Esophagus muscularis mucosa (tissue), 4 donors: ENCODE measurements at regions not wholly inside any gene's neighbourhood (a gene's known extent, or its start where the extent isn't known, plus 50 kb on each side); places are given as distances from the start of the nearest gene placed in this dataset.

Source experiments
- DNase-seq: peaks from one replicate; pipeline ENCODE4 v3.0.0-alpha.2; 2017; ENCODE audit errors: extremely low spot score
- H3K27ac ChIP-seq, 4 donors: fragments of 200-600 bp; sonication (generic); replicated peaks in 1 of 4; 1 replicate in 3 of 4; 2 replicates in 1 of 4; pipeline ENCODE4 v1.5.1; 2016 to 2019; ENCODE audit warnings: mild to moderate bottlenecking in 1 of 4
- H3K27me3 ChIP-seq, 4 donors: fragments of 200-600 bp; sonication (generic); one replicate each; pipeline versions ENCODE4 v1.5.1 to v1.6.0; 2016 to 2019
- H3K36me3 ChIP-seq, 4 donors: fragments of 200-600 bp; sonication (generic); one replicate each; pipeline ENCODE4 v1.5.1; 2016 to 2019
- H3K4me1 ChIP-seq, 4 donors: fragments of 200-600 bp; sonication (generic); one replicate each; pipeline ENCODE4 v1.5.1; 2016 to 2019
- H3K4me3 ChIP-seq, 4 donors: fragments of 200-600 bp; sonication (generic); 1 replicate in 2 of 4; 2 replicates in 2 of 4; pipeline ENCODE4 v1.5.1; 2016 to 2019; ENCODE audit warnings: mild to moderate bottlenecking in 4 of 4, moderate library complexity in 1 of 4
- H3K9me3 ChIP-seq, 4 donors: fragments of 200-600 bp; sonication (generic); 1 replicate in 3 of 4; 2 replicates in 1 of 4; pipeline ENCODE4 v1.5.1; 2016 to 2019
- CTCF ChIP-seq, 3 experiments: fragments of 200-600 bp in 2 of 3; fragments of 450-650 bp in 1 of 3; sonication (generic) in 2 of 3; IDR thresholded peaks; one replicate each; pipeline ENCODE4 v1.5.1; 2017 to 2019; ENCODE audit warnings: antibody characterized with exemption in 3 of 3, mild to moderate bottlenecking in 2 of 3, moderate library complexity in 1 of 3
- EP300 ChIP-seq: sonication (generic); formaldehyde crosslinking; IDR thresholded peaks from one replicate; pipeline ENCODE4 v1.6.1; 2017; ENCODE audit warnings: antibody characterized with exemption
- POLR2A ChIP-seq: fragments of 450-650 bp; IDR thresholded peaks from one replicate; pipeline ENCODE4 v1.6.1; 2017; ENCODE audit warnings: antibody characterized with exemption, moderate library complexity, mild to moderate bottlenecking, low read depth
- POLR2AphosphoS5 ChIP-seq, 2 donors: sonication (generic); formaldehyde crosslinking; IDR thresholded peaks; one replicate each; pipeline ENCODE4 v1.6.1; 2017; ENCODE audit warnings: antibody characterized with exemption in 2 of 2
- WGBS: methylation state at CpG from one replicate; pipeline ENCODE4 v1.1.5; 2018; 5-methylcytosine and 5-hydroxymethylcytosine counted together
- intact Hi-C: fragments of 100-400 bp; cut with DNase I; formaldehyde crosslinking; loops from one replicate; pipeline ENCODE4 v1.15.1; 2023

GRCh38 chr2:125593036-125593435 lies 1062.9 kb upstream of the GYPC start:
- H3K27ac ChIP-seq, result no peak overlapping the region
- 67% methylated on average over 2 of the region's 2 CpGs for whole genome bisulfite sequencing
- H3K9me3 ChIP-seq, result no peaks in the 10 kb centered on the region
- no peaks in the 10 kb centered on the region for H3K27me3 ChIP-seq
- no peak for DNase-seq
- H3K36me3 ChIP-seq, result no peaks in the 10 kb centered on the region
- no peak for TF ChIP-seq POLR2A
- no peak for TF ChIP-seq POLR2AphosphoS5 (IDR thresholded peaks at IDR 0.05)
- no peak for TF ChIP-seq CTCF (IDR thresholded peaks at IDR 0.05)
- no peak for TF ChIP-seq EP300
- no peaks in the 10 kb centered on the region for H3K4me1 ChIP-seq
- H3K4me3 ChIP-seq, result no peak overlapping the region
- intact Hi-C loops, result no loop called here

- intact Hi-C loops, result no loop called here
- no peaks in the 10 kb centered on the region for H3K27me3 ChIP-seq
- H3K27ac ChIP-seq, result no peak overlapping the region
- H3K9me3 ChIP-seq, result no peaks in the 10 kb centered on the region
- no peak overlapping the region for H3K4me3 ChIP-seq
- no peak for DNase-seq
- TF ChIP-seq CTCF (IDR thresholded peaks at IDR 0.05) (no peak), POLR2AphosphoS5 (IDR thresholded peaks at IDR 0.05) (no peak), POLR2A (no peak), EP300 (no peak)
- H3K4me1 ChIP-seq, result no peaks in the 10 kb centered on the region
- WGBS, result 34% methylated on average over 3 of the region's 3 CpGs
- no peaks in the 10 kb centered on the region for H3K36me3 ChIP-seq
Observed at GRCh38 chr2:125596612-125597011, 1059.3 kb upstream of the GYPC start.

- no peaks in the 10 kb centered on the region for H3K27me3 ChIP-seq
- H3K4me1 ChIP-seq, result no peaks in the 10 kb centered on the region
- no peaks in the 10 kb centered on the region for H3K9me3 ChIP-seq
- H3K27ac ChIP-seq, result no peak overlapping the region
- 95% methylated on average over 3 of the region's 3 CpGs for WGBS
- no peaks in the 10 kb centered on the region for H3K36me3 ChIP-seq
- DNase-seq, result no peak
- intact Hi-C loops, result no loop called here
- TF ChIP-seq EP300 (no peak), CTCF (IDR thresholded peaks at IDR 0.05) (no peak), POLR2A (no peak), POLR2AphosphoS5 (IDR thresholded peaks at IDR 0.05) (no peak)
- no peak overlapping the region for H3K4me3 ChIP-seq
Observed at GRCh38 chr2:125615438-125615837, 1040.5 kb upstream of the GYPC start.

GRCh38 chr2:125630377-125630776 lies 1025.6 kb upstream of the GYPC start:
- Histone ChIP-seq H3K27ac (no peak overlapping the region), H3K4me1 (no peaks in the 10 kb centered on the region), H3K27me3 (no peaks in the 10 kb centered on the region), H3K4me3 (no peak overlapping the region), H3K9me3 (no peaks in the 10 kb centered on the region), H3K36me3 (no peaks in the 10 kb centered on the region)
- 46% methylated on average over 6 of the region's 6 CpGs for WGBS
- intact Hi-C loops, result no loop called here
- TF ChIP-seq POLR2A, result no peak
- TF ChIP-seq POLR2AphosphoS5 (IDR thresholded peaks at IDR 0.05), result no peak
- no peak for TF ChIP-seq EP300
- no peak for TF ChIP-seq CTCF (IDR thresholded peaks at IDR 0.05)
- no peak for DNase-seq

GRCh38 chr2:125634662-125635061 lies 1021.3 kb upstream of the GYPC start:
- Histone ChIP-seq H3K4me3 (no peak overlapping the region), H3K9me3 (no peaks in the 10 kb centered on the region), H3K4me1 (no peaks in the 10 kb centered on the region), H3K27me3 (no peaks in the 10 kb centered on the region), H3K36me3 (no peaks in the 10 kb centered on the region), H3K27ac (no peak overlapping the region)
- TF ChIP-seq CTCF (IDR thresholded peaks at IDR 0.05), result no peak
- no peak for TF ChIP-seq EP300
- TF ChIP-seq POLR2A, result no peak
- TF ChIP-seq POLR2AphosphoS5 (IDR thresholded peaks at IDR 0.05), result no peak
- intact Hi-C loops, result no loop called here
- DNase-seq, result no peak
